OCI-LY1 (cell line): ENCODE measurements at regions not wholly inside any gene's neighbourhood (a gene's known extent, or its start where the extent isn't known, plus 50 kb on each side); places are given as distances from the start of the nearest gene placed in this dataset.

Source experiments
- H2AFZ ChIP-seq: fragments of 200-600 bp; sonication (generic), shearing (Covaris generic); 2 replicates; pipeline ENCODE4 v1.6.0; 2014; ENCODE audit warnings: antibody characterized with exemption, mild to moderate bottlenecking, low read length
- H3F3A ChIP-seq: fragments of 200-600 bp; sonication (generic), shearing (Covaris generic); 2 replicates; pipeline ENCODE4 v1.6.0; 2014; ENCODE audit warnings: mild to moderate bottlenecking, antibody characterized with exemption, low read length, moderate library complexity; ENCODE audit not compliant: insufficient read depth
- H3K27ac ChIP-seq: fragments of 200-600 bp; sonication (generic); 2 replicates; pipeline ENCODE4 v1.5.1; 2014; ENCODE audit warnings: low read length, mixed run types, mild to moderate bottlenecking, low read depth; ENCODE audit not compliant: poor library complexity, severe bottlenecking
- H3K27me3 ChIP-seq: fragments of 200-600 bp; sonication (generic); 2 replicates; pipeline ENCODE4 v1.6.0; 2014; ENCODE audit warnings: antibody characterized with exemption, mild to moderate bottlenecking, low read length, moderate library complexity; ENCODE audit not compliant: insufficient read depth
- H3K36me3 ChIP-seq: fragments of 200-600 bp; sonication (generic); 2 replicates; pipeline ENCODE4 v1.6.1; 2014; ENCODE audit warnings: mild to moderate bottlenecking, antibody characterized with exemption, low read length, moderate library complexity, mixed read lengths; ENCODE audit not compliant: insufficient read depth
- H3K4me1 ChIP-seq: fragments of 200-600 bp; sonication (generic); 2 replicates; pipeline ENCODE4 v1.5.1; 2014; ENCODE audit warnings: mild to moderate bottlenecking, low read length, moderate library complexity; ENCODE audit not compliant: insufficient read depth, severe bottlenecking
- H3K4me2 ChIP-seq: fragments of 200-600 bp; sonication (generic), shearing (Covaris generic); 2 replicates; pipeline ENCODE4 v1.6.1; 2014; ENCODE audit warnings: low read length
- H3K4me3 ChIP-seq: fragments of 200-600 bp; sonication (generic); 2 replicates; pipeline ENCODE4 v1.5.1; 2014; ENCODE audit warnings: low read length, low read depth, mild to moderate bottlenecking, mixed read lengths; ENCODE audit not compliant: poor library complexity, severe bottlenecking
- H3K79me2 ChIP-seq: fragments of 200-600 bp; shearing (Covaris generic); 2 replicates; pipeline ENCODE4 v1.6.1; 2016; ENCODE audit warnings: mixed run types, low read length, mixed read lengths; ENCODE audit not compliant: insufficient read depth
- H3K9ac ChIP-seq: fragments of 200-600 bp; sonication (generic), shearing (Covaris generic); 2 replicates; pipeline ENCODE4 v1.6.1; 2014; ENCODE audit warnings: mild to moderate bottlenecking, low read length, mixed read lengths
- H3K9me2 ChIP-seq: fragments of 200-600 bp; sonication (generic), shearing (Covaris generic); 2 replicates; pipeline ENCODE4 v1.6.1; 2014; ENCODE audit warnings: low read depth, mild to moderate bottlenecking, low read length, mixed read lengths
- H3K9me3 ChIP-seq: fragments of 200-600 bp; shearing (Covaris generic); 2 replicates; pipeline ENCODE4 v1.6.1; 2014; ENCODE audit warnings: low read length, mixed read lengths
- H4K20me1 ChIP-seq: fragments of 200-600 bp; sonication (generic), shearing (Covaris generic); 2 replicates; pipeline ENCODE4 v1.6.0; 2016; ENCODE audit warnings: mild to moderate bottlenecking, low read length; ENCODE audit not compliant: insufficient read depth
- CTCF ChIP-seq: fragments of 200-600 bp; sonication (generic), shearing (Covaris generic); IDR thresholded peaks from 2 replicates; pipeline ENCODE4 v1.5.1; 2017; ENCODE audit warnings: mild to moderate bottlenecking, antibody characterized with exemption, low read length, moderate library complexity, mixed read lengths
- EZH2 ChIP-seq: fragments of 200-600 bp; sonication (generic), shearing (Covaris generic); IDR thresholded peaks from 2 replicates; pipeline ENCODE4 v1.8.0; 2017; ENCODE audit warnings: borderline replicate concordance, mixed run types, mild to moderate bottlenecking, antibody characterized with exemption, low read length, moderate library complexity, mixed read lengths

GRCh38 chr4:153039542-153040185, 103.5 kb downstream of the FHDC1 start:
- no peak overlapping the region for H3K9ac ChIP-seq
- no peak overlapping the region for H3K4me2 ChIP-seq
- no peaks in the 10 kb centered on the region for H4K20me1 ChIP-seq
- H3F3A ChIP-seq, result no peaks in the 10 kb centered on the region
- TF ChIP-seq CTCF, result no peak
- no peak for TF ChIP-seq EZH2
- H3K79me2 ChIP-seq, result no peaks in the 10 kb centered on the region
- H3K9me3 ChIP-seq, result no peaks in the 10 kb centered on the region
- H2AFZ ChIP-seq, result no peak overlapping the region
- no peaks in the 10 kb centered on the region for H3K9me2 ChIP-seq
- H3K4me1 ChIP-seq, result no peaks in the 10 kb centered on the region
- no peaks in the 10 kb centered on the region; the same call in 1 of the 2 replicates for H3K27me3 ChIP-seq
- H3K4me3 ChIP-seq, result no peak overlapping the region
- no peak overlapping the region for H3K27ac ChIP-seq
- H3K36me3 ChIP-seq, result no peaks in the 10 kb centered on the region

- no peaks in the 10 kb centered on the region for H3K36me3 ChIP-seq
These were observed 104.6 kb downstream of the FHDC1 start for GRCh38 chr4:153040677-153041076.

GRCh38 chr4:153044036-153044435, 107.9 kb downstream of the FHDC1 start:
- H3K9me2 ChIP-seq, result no peaks in the 10 kb centered on the region
- TF ChIP-seq CTCF (no peak), EZH2 (no peak)

More at GRCh38 chr4:153040677-153041076, 104.6 kb downstream of the FHDC1 start:
- H3K79me2 ChIP-seq, result no peaks in the 10 kb centered on the region
- no peak for TF ChIP-seq CTCF
- TF ChIP-seq EZH2, result no peak
- no peaks in the 10 kb centered on the region; the same call in 1 of the 2 replicates for H3K27me3 ChIP-seq
- H3K27ac ChIP-seq, result no peak overlapping the region
- no peak overlapping the region for H3K9ac ChIP-seq
- H3K4me1 ChIP-seq, result no peaks in the 10 kb centered on the region
- H3K4me3 ChIP-seq, result no peak overlapping the region
- H4K20me1 ChIP-seq, result no peaks in the 10 kb centered on the region
- H3K4me2 ChIP-seq, result no peak overlapping the region
- no peaks in the 10 kb centered on the region for H3K9me2 ChIP-seq
- H3K9me3 ChIP-seq, result no peaks in the 10 kb centered on the region
- H2AFZ ChIP-seq, result no peak overlapping the region
- no peaks in the 10 kb centered on the region for H3F3A ChIP-seq

More at GRCh38 chr4:153044036-153044435, 107.9 kb downstream of the FHDC1 start:
- Histone ChIP-seq H4K20me1 (no peaks in the 10 kb centered on the region), H3K27ac (no peak overlapping the region), H3K27me3 (no peaks in the 10 kb centered on the region; the same call in 1 of the 2 replicates), H3K4me2 (no peak overlapping the region), H3K9me3 (no peaks in the 10 kb centered on the region), H3K4me1 (no peaks in the 10 kb centered on the region), H3K4me3 (no peak overlapping the region), H3K9ac (no peak overlapping the region), H3F3A (no peaks in the 10 kb centered on the region), H3K36me3 (no peaks in the 10 kb centered on the region), H3K79me2 (no peaks in the 10 kb centered on the region), H2AFZ (no peak overlapping the region)
